ENCODE measurements at regions not wholly inside any gene's neighbourhood (a gene's known extent, or its start where the extent isn't known, plus 50 kb on each side); places are given as distances from the start of the nearest gene placed in this dataset.
A peak's percentile ranks its signal among the peaks of the same experiment; 100 is the strongest.
"Not testable (repeated sequence)": the region's sequence is repeated elsewhere in the genome, so short reads cannot be mapped to it uniquely, and the experiment has no call there.

DNA sequence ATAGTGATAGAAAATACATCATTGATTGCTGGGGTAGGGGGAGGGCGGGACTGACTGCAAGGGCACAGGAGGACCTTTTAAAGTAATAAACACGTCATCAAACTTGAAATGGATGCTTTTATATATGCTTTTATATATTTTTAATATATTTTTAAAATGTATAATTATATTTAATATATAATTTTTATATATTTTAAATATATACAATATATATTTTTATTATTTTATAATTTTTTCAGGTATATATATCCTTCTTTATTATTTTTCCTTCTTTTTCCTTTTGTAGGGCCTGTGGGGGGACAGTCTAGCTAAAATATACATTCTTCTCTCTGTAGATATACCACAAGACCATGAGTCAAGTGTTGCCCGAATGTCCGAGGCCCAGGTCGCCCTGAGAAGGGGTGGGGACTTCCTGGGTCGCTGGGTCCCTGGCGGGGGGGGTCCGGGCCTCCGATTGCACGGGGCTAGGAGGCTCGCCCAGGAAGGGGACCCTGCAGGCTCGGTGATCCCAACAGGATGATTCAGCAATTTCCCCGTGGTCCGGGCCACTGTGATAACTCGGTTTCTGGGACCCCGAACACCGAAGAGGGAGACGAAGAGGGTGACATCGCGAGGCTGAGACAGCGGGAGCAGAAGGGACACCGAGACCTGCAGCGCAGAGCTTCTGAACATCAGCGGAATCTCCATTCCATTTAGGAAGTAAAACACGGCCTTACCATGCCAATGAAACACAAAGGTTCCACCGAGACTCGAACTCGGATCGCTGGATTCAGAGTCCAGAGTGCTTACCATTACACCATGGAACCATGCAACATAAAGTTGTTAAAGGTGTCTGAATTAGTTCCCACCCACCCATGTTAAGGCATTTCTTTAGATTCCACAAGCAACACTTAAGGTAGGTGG, 112.5 kb upstream of the NBPF11 start:
- no peak for DNase-seq (ENCODE audit: low spot score)

GRCh38 chr1:148263906-148264255, 111.8 kb upstream of the NBPF11 start:
- DNase-seq (ENCODE audit: low spot score): no peak

DNA sequence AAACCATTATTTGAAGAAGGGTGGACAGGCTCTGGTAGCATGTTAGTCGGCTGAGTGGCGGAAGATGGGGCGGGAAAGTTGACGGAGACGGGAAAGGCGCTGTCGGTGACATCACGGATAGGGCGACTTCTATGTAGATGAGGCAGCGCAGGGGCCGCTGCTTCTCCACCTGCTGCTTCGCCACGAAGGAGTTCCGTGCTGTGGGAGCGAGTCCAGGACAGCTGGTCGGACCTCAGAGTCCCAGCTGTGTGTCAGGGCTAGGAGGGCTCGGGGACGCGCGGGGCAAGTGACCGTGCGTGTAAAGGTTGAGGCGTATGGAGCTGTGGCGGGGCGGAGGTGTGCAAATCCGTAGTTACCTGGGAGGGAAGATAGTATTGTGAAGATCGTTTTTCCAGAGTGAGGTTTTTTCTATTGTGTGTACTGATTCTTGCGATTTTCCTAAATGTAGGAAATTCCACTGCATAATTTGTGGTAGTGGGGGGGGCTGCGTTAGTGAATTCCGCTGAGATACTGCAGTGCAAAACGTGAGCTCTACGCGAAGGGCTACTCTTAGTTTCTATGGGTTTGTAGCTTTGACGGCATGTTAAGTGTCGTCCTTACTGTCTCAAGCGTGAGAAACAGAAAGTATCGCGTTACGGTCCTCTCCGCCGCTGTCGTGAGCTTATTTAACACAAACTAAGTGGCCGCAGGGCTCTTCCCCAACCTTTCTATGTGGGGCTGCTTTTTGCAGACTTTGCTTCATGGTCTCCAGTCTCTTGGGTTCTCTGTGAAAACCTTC, 111.2 kb upstream of the NBPF11 start:
- peak; percentile 40 for DNase-seq (ENCODE audit: low spot score)

GRCh38 chr1:148261684-148262083, 109.6 kb upstream of the NBPF11 start:
- DNase-seq (ENCODE audit: low spot score): not testable (repeated sequence)

- DNase-seq (ENCODE audit: low spot score): not testable (repeated sequence)
These were observed 105.8 kb upstream of the NBPF11 start for GRCh38 chr1:148257886-148258285.

- DNase-seq (ENCODE audit: low spot score): not testable (repeated sequence)
These were observed 102.7 kb upstream of the NBPF11 start for GRCh38 chr1:148254611-148255429.

DNA sequence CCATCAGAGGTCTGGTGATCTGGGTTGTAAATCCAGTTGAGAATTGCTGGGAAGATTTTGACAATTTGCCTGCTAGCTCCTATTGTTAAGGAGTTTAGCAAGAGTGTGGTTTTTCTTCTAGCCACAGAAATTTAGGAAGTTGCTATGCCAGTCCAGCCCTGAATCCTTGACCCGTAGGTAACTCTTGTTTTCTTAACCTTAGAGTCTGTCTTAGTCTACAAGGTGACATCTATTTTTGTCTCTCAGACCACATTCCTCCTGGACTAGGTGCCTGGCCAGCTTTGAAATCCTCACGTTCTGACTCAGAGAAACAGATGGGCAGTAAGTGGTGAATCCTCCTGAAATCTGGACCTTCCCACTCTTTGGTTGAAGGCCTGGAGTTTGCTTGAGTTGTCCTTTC, 101.7 kb upstream of the NBPF11 start:
- DNase-seq (ENCODE audit: low spot score): not testable (repeated sequence)

DNA sequence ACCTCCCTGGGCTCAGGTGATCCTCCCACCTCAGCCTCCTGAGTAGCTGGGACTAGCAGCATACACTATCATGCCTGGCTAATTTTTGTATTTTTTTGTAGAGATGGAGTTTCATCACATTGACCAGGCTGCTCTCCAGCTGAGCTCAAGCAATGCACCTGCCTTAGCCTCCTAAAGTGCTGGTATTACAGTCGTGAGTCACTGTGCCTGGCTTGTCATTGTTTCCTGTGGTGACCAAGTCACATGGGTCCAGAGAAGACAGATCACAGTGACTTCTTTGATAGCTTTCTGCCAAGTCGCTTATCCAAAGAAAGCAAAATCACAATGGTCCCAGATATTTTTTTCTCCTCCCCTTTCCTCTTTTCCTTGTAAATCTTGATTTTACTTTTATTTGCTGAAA, 96.7 kb upstream of the NBPF11 start:
- not testable (repeated sequence) for DNase-seq (ENCODE audit: low spot score)

DNA sequence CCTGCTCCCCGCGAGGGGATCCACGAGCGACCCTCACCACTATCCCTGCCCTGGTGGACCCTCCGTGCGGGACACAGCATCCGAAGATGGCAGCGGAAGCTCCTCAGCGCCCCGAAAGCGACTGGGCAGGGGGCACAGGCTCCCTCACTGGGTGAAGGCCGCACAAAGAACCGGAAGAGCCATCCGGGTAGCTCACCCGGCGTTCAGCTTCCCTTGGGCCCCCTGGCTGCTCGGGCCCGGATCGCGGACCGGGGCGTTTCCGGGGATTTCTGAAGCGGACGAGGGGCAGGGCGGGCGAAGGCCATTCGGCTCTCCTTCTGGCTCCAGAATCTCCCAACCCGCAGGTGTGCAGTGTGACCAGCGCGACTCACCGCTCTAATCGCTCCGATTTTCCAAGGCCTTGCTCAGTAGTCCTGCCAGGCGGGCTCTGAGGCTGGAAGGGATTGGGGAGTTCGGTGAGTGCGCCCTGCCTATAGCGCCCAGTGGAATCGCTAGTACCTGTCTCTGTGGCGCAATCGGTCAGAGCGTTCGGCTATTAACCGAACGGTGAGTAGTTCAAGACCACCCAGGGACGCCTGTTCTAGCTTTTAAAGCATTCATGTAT, 94.3 kb upstream of the NBPF11 start:
- not testable (repeated sequence) for DNase-seq (ENCODE audit: low spot score)

DNA sequence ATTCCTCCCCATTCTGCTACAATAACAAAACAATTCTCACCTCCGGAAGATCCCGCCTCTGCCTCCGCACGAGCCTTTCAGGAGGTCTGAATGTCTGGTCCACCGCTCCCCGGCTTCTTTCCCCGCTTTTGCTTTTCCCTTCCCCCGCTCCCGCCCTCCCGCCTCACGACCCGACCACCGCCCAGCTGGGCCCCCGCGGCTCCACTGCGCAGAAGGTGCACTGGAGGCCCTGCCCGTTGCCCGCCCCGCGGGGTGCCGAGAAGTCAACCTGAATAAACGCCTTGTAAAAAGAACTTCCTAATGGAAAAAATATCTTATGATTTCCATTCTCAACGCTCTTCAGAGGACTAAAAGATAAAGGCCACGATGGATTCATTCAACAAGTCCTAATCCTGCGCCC, 93.8 kb upstream of the NBPF11 start:
- DNase-seq (ENCODE audit: low spot score): not testable (repeated sequence)

DNA sequence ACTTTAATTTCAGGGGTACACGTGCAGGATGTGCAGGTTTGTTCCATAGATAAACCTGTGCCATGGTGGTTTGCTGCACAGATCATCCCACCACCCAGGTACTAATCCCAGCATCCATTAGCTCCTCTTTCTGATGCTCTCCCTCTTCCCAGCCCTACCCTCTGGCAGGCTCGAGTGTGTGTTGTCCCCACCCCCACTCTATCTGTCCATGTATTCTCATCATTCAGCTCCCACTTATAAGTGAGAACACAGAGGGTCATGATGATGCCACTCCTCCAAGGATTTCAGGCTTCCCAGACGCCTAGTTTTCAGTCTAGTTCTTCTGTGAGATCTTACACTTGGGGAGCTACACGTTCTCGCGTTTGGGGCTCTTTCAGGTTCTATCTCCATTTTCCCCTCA, 93.4 kb upstream of the NBPF11 start:
- DNase-seq (ENCODE audit: low spot score): not testable (repeated sequence)

- DNase-seq (ENCODE audit: low spot score): not testable (repeated sequence)
These were observed 81.2 kb upstream of the NBPF11 start for GRCh38 chr1:148233250-148233649.

- DNase-seq (ENCODE audit: low spot score): not testable (repeated sequence)
These were observed 76.8 kb upstream of the NBPF11 start for GRCh38 chr1:148228846-148229245.

GRCh38 chr1:148222399-148223159, 70.5 kb upstream of the NBPF11 start:
- DNase-seq (ENCODE audit: low spot score): not testable (repeated sequence)

DNA sequence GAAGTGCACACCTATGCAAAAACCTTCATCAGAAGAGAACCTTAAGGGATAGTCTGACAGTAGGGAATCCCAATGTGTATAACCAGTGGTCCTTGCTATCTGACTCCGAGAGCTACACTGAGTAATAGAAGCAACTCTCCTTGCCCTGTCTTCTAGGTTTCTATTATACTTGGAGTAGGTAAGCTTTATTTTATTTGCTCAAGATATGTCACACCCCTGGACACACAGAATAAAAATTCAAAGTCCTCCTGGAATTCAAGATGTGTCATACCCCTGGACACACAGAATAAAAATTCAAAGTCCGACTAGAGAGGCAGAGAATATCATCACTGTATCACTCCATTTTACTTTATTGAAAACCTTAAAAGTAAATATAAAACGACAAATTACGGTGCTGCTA, 69.5 kb upstream of the NBPF11 start:
- DNase-seq (ENCODE audit: low spot score): not testable (repeated sequence)

DNA sequence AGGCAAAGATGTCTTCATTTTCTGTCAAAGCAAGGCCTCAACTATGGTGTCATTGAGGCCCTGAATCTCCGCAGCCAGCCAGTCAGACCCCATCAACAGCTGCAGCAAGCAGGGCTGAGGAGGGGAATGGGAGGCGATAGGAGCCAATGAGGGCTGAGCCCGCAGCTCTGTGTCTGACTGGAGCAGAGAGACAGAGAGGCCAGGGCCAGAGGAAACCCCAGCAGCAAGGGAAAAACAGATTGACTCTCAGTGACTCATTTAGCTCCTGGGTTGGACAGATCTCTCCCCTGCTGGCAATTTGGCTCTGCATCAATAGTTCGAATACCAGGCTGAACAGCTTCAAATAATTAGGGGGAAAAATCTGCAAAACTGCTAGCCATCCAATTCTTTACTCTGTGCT, 67.1 kb upstream of the NBPF11 start:
- not testable (repeated sequence) for DNase-seq (ENCODE audit: low spot score)

DNA sequence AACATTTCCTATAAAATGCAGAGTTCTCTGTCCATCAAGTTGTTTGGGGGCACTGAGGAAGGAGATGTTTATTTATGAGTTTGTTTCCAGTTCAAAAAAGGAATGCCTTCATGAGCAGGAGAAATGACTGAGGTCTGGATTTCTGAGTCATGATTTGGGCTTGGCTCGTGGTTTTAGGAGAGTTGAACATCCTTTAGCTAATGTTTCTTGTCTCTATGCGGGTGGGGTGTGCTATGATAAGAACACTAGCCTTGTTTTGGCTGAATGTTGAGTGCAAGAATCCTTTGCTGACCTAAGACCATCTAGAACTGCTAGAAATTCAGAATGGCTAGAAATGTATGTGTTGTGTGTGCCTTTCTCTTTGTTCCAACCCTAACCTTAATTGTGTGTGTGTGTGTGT, 59.1 kb upstream of the NBPF11 start:
- DNase-seq (ENCODE audit: low spot score): not testable (repeated sequence)

DNA sequence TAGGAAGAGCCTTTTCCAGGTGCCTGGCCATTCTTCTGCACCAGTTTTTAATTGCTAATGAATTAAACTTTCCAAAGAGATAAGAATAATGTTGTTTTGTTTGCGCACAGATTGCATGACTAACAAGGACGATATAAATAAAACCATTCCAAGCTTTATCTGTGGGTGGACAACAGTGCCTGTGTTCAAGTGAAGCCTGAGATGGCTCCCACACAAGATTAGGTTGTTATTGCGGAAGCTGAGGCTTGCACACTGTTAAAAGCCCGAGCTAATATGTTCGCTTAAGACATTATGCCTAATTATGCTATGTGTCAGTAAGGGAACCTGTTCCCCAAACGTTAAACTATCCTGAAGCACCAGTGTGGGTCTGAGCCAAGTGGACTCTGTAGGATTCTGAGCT, 58.5 kb upstream of the NBPF11 start:
- not testable (repeated sequence) for DNase-seq (ENCODE audit: low spot score)

DNA sequence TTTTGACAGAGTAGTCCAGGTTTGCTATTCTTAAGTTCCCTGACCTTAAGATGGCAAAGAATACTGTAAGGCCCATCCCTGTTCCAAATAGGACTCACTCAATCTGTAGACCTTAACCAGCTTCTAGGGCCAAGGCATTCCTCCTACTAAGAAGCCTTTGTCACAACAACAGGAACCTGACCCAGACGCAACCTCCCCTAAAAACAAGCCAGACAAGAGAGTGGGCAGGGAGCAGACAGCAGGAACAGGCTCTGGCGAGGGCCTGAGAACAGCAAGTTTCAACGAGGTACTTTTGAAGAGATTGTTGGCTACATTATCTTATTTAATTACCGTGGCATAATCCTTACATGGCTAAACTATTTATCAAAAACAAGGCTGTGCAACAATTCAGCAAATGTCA, 58.1 kb upstream of the NBPF11 start:
- not testable (repeated sequence) for DNase-seq (ENCODE audit: low spot score)

- DNase-seq (ENCODE audit: low spot score): not testable (repeated sequence)
These were observed 49.9 kb upstream of the NBPF11 start for GRCh38 chr1:148202013-148202412.

Data from HuH-7.5 (cell line).